ENCODE measurements at regions not wholly inside any gene's neighbourhood (a gene's known extent, or its start where the extent isn't known, plus 50 kb on each side); places are given as distances from the start of the nearest gene placed in this dataset.

- TF ChIP-seq CTCF (IDR thresholded peaks at IDR 0.05) (no peak), POLR2AphosphoS5 (IDR thresholded peaks at IDR 0.05) (no peak)
Observed at GRCh38 chr2:39930175-39930917, 151.3 kb upstream of the THUMPD2 start.

Data from suprapubic skin (tissue), 3 donors.